GM18502 (cell line): ENCODE measurements at regions not wholly inside any gene's neighbourhood (a gene's known extent, or its start where the extent isn't known, plus 50 kb on each side); places are given as distances from the start of the nearest gene placed in this dataset.

Experiments used
- ATAC-seq: cut with Tn5 transposase; IDR thresholded peaks from one replicate; pipeline ENCODE4 v1.9.1; 2021; ENCODE audit warnings: mild to moderate bottlenecking; ENCODE audit not compliant: unreplicated experiment, poor library complexity

GRCh38 chr21:28272272-28272992 is 720.2 kb downstream of the LTN1 start:
- no peak for ATAC-seq

GRCh38 chr21:28269173-28269572 is 723.5 kb downstream of the LTN1 start:
- no peak for ATAC-seq

GRCh38 chr21:28268685-28269084 is 724.0 kb downstream of the LTN1 start:
- ATAC-seq = no peak

- ATAC-seq = no peak
Measured at GRCh38 chr21:28267449-28267848, 725.2 kb downstream of the LTN1 start.

- ATAC-seq = no peak
Measured at GRCh38 chr21:28266061-28266460, 726.6 kb downstream of the LTN1 start.

GRCh38 chr21:28263974-28264373 is 728.7 kb downstream of the LTN1 start:
- no peak for ATAC-seq

- no peak for ATAC-seq
Measured at GRCh38 chr21:28261298-28261697, 731.4 kb downstream of the LTN1 start.

- ATAC-seq = no peak
Measured at GRCh38 chr21:28257276-28257675, 735.4 kb downstream of the LTN1 start.

GRCh38 chr21:28256837-28257236 is 735.8 kb downstream of the LTN1 start:
- ATAC-seq = no peak

- no peak for ATAC-seq
Measured at GRCh38 chr21:28256420-28256831, 736.3 kb downstream of the LTN1 start.

GRCh38 chr21:28253961-28254360 is 738.7 kb downstream of the LTN1 start:
- no peak for ATAC-seq

- no peak for ATAC-seq
Measured at GRCh38 chr21:28253338-28253737, 739.3 kb downstream of the LTN1 start.

- ATAC-seq = no peak
Measured at GRCh38 chr21:28252928-28253327, 739.7 kb downstream of the LTN1 start.

- no peak for ATAC-seq
Measured at GRCh38 chr21:28250946-28251345, 741.7 kb downstream of the LTN1 start.

- ATAC-seq = no peak
Measured at GRCh38 chr21:28247454-28248020, 745.1 kb downstream of the LTN1 start.

- no peak for ATAC-seq
Measured at GRCh38 chr21:28240586-28240985, 752.1 kb downstream of the LTN1 start.

- ATAC-seq = no peak
Measured at GRCh38 chr21:28239340-28239739, 753.3 kb downstream of the LTN1 start.

- ATAC-seq = no peak
Measured at GRCh38 chr21:28237661-28238060, 755.0 kb downstream of the LTN1 start.

GRCh38 chr21:28235169-28235895 is 757.3 kb downstream of the LTN1 start:
- ATAC-seq = no peak

- ATAC-seq = no peak
Measured at GRCh38 chr21:28234326-28234725, 758.4 kb downstream of the LTN1 start.

GRCh38 chr21:28233536-28234220 is 759.0 kb downstream of the LTN1 start:
- no peak for ATAC-seq
